Left lobe of liver (tissue), 2 donors: ENCODE measurements at regions not wholly inside any gene's neighbourhood (a gene's known extent, or its start where the extent isn't known, plus 50 kb on each side); places are given as distances from the start of the nearest gene placed in this dataset.

Experiments used
- ATAC-seq: fragments of 200-7000 bp; cut with Tn5 transposase; one replicate; pipeline ENCODE4 v1.9.1; 2020; ENCODE audit warnings: mild to moderate bottlenecking, moderate library complexity
- DNase-seq: peaks from one replicate; pipeline ENCODE4 v3.0.0-alpha.2; 2020; ENCODE audit warnings: low spot score
- donor health status: DM: no; HTN: no; CAD: no; lungs with moderate emphysema.
- donor health status: DM: no; HTN: yes; CAD: no.

DNA sequence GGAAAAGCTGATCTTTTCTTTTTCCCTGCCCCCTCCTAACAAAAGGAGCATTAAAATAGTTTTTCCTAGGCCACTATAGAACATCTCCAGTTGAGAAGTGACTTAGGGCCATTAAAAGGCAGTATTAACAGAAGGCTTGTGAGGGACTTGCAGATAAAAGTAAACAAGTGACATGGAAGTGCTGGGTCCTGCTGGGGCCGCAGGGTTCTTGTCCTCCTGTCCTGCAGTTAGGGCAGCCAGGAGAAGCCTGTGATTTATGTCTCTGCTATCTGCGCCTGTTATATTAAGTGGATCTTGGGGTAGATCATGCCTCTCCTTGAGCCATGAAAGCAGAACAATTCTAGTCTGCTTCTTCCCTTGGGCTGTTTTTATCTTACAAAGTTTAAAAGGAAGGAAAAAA, 271.4 kb upstream of the C11orf87 start:
- no peak for DNase-seq
- no peak for ATAC-seq

DNA sequence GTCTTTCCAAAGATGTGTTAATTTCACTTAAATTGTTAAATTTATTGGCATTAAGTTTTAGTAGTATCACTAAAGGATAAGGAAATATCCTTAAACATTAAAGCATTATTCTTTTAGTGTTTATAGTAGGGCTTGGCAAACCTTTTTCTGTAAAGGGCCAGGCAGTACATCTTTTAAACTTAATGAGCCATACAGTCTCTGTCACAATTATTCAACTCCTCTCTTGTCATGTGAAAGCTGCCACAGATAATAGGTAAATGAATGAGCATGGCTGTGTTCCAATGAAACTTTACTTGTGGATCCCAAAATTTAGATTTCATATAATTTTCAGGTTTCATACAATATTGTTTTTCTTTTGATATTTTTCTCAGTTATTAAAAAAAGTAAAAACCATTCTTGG, 268.2 kb upstream of the C11orf87 start:
- ATAC-seq = no peak
- DNase-seq = no peak

DNA sequence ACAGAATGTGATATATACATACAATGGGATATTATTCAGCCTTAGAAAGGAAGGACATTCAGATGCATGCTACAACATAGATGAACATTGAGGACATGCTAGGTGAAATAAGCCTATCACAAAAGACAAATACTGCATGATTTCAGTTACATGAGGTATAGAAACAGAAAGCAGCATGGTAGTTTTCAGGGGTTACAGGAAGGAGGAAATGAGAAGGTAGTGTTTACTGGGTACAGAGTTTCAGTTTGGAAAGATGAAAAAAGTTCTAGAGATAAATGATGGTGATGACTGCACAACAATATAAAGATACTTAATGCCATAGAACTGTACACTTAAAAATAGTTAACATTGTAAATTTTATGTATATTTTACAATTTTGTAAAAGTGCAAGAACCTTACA, 266.7 kb upstream of the C11orf87 start:
- DNase-seq (no peak), ATAC-seq (no peak)

DNA sequence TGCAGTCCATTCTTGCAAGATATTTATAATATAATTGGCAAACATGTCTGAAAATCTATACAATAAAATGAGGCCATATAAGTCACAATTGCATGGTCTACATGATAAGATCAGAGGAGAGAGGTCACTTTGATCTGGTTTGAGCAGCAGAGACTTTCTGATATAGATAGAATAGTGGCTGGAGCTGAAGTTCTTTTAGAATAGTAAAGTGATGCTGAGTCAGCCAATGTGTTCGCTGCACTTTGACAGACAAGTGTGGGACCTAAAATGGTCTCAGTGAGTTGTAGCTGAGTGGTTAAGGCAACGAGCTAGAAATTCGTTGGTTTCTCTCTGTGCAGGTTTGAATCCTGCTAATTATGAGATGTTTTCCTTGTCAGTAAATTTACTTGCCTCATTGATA, 257.0 kb upstream of the C11orf87 start:
- DNase-seq (no peak), ATAC-seq (no peak)

DNA sequence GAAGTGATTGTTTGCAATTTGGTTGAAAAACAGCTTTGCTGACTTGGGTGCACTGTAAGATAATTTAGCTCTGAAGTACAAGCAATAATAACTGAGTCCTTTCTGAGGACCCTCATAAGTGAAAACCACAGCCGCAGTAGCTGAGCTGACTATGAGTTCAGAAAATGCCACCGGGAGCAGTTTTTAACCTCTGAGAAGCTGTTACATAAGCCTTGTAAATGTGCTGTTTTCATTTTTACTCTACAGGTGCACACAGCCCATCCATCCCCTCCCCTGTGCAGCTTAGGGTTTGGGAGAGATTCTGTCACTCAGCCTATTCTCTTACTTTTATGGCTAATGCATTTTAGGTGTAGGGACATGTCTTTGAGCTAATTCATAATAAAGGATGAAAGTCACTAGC, 255.5 kb upstream of the C11orf87 start:
- ATAC-seq = no peak
- DNase-seq = no peak

DNA sequence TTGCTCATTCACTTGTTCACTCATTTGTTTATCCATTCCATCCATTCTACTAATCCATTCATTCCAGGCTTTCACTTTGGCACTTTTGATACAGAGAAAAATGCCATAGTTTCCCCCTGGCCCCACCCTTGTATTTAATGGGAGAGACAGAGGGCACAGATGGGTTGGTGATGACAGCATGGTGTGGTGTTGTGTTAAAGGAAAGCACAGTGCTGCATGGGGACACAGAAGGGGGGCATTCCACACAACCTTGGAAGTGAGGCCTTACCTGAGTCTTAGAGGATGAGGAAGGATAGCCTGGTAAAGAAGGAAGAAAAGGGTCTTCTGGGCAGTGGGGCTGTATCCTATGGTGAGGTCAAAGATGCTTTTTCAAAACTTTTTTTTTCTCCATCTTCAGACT, 248.5 kb upstream of the C11orf87 start:
- ATAC-seq = no peak
- DNase-seq = no peak

DNA sequence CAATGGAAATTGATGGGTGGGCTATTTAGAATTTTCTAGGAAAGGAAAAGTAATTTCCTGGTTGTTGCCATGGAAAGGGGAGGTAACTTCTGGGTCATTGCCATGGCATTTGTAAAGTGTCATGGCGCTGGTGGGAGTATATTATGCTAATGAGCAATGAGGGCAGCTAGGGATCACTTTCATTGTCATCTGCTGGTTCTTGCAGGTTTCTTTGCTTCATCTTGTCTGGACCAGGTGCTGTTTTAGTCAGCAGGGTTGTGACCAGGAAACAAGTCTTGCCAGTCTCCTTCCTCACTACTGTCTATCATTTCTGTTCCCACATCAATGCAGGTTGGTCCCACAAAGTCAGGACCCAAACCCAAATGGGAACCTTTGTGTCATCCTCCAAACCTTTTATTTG, 237.6 kb upstream of the C11orf87 start:
- no peak for ATAC-seq
- DNase-seq = no peak

DNA sequence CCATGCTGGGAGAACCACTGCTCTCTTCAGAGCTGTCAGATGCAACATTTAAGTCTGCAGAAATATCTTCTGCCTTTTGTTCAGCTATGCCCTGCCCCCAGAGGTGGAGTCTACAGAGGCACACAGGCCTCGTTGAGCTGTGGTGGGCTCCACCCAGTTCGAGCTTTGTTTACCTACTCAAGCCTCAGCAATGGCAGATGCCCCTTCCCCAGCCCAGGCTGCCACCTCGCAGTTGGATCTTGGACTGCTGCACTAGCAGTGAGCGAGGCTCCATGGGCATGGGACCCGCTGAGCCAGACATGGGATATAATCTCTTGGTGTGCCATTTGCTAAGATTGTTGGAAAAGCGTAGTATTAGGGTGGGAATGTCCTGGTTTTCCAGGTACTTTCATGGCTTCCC, 229.1 kb upstream of the C11orf87 start:
- no peak for ATAC-seq
- DNase-seq = no peak

DNA sequence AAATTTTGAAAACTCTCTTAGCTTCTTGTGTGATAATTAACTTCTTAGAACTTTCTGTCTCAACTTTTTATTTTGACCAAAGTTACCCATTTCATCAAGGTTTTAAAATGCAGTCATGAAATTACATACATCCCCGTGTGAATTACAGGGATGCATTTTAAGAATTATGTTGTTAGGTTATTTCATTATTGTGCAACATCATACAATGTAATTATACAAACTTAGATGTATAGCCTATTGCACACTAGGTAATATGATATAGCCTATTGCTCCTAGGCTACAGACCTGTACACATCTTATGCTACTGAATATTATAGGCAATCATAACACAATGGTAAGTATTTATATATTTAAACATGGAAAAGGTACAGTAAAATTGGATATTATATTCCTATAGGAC, 228.1 kb upstream of the C11orf87 start:
- ATAC-seq (no peak), DNase-seq (no peak)

DNA sequence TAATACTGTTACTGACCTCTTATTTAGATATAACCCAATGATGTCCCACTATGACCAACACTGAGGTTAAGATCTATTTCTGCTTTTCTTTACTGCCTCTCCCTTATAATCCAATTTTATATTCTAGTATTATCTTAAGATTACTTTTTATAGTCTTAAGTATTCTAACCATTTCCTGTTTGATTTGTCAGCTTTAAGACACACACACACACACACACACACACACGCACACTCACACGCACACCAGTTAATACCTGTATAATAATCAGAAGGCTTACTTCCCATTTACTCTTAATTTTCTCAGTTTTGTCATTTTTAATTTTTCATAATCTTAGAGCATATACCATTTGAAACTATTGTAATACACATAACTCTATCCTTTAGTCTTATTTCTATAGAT, 226.0 kb upstream of the C11orf87 start:
- no peak for ATAC-seq

DNA sequence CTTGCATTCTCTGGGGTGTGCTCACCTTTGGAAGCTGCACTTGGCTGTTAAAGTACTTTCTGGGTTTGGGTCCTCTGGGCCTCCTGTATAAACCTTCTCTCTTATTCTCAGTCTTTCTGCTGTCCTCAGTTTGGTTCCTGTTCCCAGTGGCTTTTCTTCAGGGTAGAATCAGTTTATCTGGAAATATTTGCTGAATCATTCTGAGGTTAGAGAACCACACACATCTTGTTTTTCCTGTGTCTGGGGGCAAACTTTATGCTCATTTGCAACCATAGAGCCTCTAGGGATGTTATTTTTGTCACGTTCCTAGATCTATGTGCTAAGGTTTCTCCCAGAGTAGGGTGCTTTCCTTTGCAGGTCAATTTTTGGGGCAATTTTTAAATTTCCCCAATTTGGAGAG, 224.3 kb upstream of the C11orf87 start:
- ATAC-seq (no peak), DNase-seq (no peak)

More for the DNA sequence above, 226.0 kb upstream of the C11orf87 start:
- DNase-seq = no peak

DNA sequence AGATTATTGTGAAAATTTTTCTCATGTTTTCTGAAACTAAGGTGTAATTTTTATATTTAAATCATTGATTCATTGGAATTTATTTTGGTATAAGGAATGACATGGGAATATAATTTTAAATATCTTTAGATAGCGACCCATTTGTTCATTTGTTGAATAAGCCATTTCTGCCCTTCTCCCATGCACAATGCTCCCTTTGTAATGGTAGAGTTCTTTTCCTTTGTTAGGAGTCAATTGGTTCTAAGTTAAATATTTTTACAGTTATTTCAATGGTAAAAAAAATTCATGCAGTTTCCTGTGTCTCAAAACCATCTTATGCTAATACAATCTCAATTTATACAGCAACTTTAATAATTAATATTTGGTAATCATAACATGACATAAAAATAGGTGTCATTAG, 218.8 kb upstream of the C11orf87 start:
- no peak for ATAC-seq
- DNase-seq = no peak

DNA sequence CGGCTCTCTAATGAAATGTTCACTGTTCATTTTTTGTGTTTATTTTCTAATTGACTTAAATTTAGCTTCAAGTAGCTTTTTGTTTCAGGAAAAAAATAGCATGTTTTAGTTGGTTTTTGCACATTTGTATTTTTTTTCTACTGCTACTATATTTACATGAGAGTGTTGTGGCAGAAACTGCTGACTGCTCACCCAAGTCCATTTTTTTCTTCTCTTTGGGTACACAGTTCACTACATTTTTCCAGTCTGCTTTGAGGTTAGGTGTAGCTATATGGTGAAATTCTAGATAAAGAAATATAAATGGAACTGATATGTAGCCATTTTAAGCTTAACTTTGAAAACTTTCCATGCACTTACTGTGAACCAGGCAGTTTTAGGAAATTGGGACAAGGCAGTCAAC, 216.7 kb upstream of the C11orf87 start:
- ATAC-seq = no peak
- no peak for DNase-seq

DNA sequence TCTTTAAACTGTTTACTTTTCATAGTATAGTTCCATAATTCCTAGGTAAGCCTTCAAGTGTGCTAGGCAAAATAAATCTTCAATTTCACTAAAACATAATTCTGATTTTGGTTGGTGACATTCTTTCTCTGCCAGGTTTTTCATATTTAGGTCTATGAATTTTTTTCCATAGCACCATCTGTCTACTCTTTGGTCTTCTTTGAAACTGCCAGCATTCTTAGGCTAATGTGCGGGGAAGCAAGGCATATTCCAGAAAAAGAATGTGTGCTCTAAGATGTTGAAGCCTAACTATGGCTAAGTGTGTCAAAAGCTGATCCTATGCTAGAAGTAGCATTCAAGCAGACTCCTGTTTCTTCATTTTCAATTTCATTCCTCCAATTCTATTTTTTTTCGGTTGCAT, 213.9 kb upstream of the C11orf87 start:
- ATAC-seq = no peak

DNA sequence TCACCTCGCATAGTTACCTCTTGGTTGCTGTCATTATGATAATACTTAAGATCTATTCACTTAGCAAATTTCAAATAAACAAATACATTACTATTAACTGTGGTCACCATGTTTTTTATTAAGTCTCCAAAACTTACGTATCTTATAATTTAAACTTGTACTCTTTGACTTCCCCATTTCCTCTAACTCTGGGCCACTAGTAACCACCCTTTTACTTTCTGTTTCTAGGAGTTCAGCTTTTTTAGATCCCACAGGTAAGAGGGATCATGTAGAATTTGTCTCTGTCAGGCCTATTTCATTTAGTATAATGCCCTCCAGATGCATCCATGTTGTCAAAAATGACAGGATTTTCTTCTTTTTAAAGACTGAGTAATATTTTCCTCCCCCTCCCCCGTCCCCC, 212.4 kb upstream of the C11orf87 start:
- no peak for ATAC-seq
- DNase-seq = no peak

More for the DNA sequence above, 213.9 kb upstream of the C11orf87 start:
- DNase-seq = no peak

DNA sequence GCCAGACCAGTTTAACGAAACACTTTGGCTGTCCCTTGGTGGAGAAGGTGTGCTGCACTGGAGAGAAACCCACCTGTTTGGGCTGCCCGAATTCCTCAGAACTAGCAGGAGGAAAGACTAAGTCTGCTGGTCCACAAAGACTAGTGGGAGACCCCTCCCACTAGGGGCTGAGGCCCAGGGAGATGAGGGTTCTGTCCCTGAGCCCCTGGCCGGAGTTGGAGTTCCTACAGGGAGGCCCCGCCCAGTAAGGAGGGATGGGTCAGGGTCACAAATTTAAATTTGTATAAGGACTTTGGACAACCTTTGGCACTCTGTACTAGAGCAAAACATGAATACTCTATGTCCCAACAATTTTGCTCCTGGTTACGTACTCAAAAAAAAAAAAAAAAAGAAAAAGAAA, 200.8 kb upstream of the C11orf87 start:
- DNase-seq = no peak
- no peak for ATAC-seq

DNA sequence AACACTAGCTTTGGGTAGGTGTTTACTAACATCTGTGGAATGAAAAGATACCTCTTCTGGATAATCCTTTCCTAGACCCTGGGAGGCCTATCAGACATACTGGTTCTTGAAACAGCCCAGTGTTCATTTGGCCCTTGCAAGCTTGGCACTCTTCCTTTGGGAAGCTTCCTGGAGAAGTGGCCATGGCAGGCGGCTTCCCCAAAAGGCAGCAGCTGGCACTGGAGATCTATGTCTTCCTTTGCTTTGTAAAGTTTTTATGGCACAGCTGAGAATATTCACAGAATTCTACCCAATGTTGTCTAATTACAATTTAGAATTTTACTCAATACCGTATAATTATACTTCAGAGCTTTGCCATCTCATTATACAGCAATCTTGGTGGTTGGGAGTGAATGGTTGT, 199.2 kb upstream of the C11orf87 start:
- DNase-seq = no peak
- no peak for ATAC-seq

DNA sequence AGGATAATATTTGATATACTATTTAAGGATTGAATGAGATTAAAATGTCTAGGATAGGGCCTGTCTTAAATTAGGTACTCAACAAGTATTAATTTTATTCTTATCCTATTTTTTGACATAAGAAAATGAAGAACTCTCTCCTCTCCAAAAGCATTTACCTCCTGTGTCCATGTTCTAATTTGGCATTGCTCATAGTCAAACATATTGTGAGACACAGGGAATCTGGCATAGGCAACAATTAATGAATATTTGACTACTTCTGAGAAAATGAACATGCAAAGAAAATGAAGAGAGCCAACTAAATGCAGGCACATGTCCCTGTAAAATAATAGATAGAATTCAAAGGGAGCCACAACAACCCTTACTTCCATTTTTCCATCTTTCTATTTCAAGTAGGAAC, 198.5 kb upstream of the C11orf87 start:
- no peak for DNase-seq
- ATAC-seq = no peak

DNA sequence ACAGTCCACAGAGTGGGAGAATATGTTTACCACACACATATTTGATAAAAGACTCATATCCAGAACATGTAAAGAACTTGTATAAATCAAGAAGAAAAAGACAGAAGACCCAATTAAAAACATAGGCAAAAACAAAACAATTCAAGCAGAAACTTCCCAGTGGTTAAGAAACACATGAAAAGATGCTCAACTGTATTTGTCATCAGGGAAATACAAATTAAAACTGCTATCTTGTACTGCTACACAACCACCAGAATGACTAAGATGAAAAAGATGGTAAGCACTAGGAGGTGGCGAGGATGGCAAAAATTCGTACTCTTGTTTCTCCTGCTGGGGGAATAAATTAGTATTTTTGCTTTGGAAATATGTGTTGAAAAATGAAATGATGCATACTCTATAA, 192.3 kb upstream of the C11orf87 start:
- no peak for ATAC-seq

DNA sequence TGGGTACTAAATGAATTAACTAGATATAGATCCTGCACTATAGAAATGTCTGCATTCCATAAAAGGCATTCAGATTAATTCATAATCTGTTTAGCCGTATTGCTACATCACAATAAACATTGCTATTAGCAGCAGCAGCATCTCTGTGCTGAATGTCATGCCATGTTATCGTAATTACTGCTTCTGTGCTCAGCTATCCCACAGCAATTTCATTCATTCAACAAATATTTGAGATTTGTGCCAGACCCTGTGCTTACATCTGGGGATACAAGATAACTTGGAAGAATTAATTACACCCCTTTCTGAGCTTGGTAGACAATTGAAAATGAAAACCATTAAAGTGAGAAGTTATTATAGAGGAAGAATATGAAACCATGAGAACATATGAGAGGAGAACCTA, 185.8 kb upstream of the C11orf87 start:
- ATAC-seq = no peak

More for the DNA sequence above, 192.3 kb upstream of the C11orf87 start:
- DNase-seq = no peak

DNA sequence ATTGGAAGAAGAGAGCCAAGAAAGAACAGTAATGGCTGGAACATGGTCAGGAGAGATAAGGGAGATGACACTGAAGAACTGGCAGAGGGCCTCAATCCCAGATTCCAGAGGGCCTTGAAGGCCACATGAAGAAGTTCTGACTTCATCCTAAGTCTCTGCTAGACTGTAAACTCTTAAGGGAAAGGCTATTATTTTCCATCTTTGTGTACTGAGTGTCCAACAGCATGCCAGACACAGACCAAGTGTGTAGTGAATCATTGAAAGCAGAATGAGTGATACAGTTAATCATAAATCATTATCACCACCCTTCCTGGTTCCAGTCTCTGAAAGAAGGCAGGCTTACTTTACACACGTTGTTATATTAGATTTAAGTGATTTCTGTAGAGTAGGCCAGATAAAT, 185.3 kb upstream of the C11orf87 start:
- ATAC-seq (no peak), DNase-seq (no peak)

More for the DNA sequence above, 185.8 kb upstream of the C11orf87 start:
- DNase-seq = no peak

DNA sequence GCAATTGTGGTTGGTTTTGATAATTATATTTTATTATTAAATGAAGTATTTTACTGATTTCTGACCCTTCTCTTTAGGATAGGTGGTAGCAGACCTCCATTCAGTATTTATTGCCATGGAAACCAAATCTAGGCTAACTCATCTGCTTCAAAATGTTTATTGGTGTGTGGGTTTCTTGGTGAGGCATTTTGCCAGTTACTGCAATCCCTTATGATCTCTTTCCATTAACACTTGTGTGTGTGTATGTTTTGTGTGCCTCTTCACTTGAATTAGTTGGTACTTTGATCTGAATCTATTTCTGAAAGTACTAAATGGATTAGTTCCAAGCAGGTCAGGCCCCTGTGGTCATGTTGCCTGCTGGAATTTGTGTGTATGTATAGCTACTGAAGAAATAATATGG, 184.4 kb upstream of the C11orf87 start:
- ATAC-seq (no peak), DNase-seq (no peak)

DNA sequence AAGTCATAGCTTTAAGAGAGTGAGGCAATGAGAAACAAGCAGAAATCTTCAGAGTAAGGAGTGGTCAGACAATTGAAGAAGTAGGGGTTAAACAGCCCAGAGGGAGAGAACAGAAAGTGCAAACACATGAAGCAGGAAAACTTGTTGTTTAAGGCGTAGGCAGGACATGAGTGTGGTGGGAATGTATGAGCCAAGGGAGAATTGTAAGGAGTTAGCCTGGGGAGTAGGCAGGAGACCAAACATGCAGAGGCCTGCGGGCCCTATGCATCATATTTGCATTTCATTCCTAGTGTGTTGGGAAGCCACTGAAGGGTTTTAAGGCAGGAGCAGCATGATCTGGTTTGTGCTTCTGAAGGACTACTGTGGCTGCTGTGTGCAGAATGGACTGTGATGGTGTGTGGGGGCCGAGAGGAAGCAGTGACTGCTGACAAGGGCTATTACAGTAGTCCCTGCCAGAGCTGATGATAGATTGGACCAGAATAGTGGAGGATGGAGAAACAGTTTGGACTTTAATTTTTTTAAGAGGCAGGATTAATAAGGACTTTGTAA, 179.9 kb upstream of the C11orf87 start:
- DNase-seq (no peak), ATAC-seq (no peak)

DNA sequence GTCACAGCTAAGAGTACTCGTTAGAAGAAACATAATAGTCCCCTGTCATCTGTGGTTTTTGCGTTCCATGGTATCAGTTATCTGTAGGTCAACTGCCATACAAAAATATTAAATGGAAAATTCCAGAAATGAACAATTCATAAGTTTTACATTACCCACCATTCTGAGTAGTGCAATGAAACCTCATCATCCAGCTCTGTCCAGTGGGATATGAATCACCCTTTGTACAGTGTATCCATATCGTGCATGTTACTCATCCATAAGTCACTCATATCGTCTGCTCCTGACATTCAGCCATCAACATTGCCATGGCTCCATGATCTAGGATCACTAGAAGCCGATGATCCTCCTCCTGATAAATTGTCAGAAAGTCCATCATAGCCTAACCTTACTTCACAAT, 174.9 kb upstream of the C11orf87 start:
- no peak for ATAC-seq
- no peak for DNase-seq
